ENCODE measurements at regions not wholly inside any gene's neighbourhood (a gene's known extent, or its start where the extent isn't known, plus 50 kb on each side); places are given as distances from the start of the nearest gene placed in this dataset.
A peak's percentile ranks its signal among the peaks of the same experiment; 100 is the strongest.

- TF ChIP-seq, protein P1, sequence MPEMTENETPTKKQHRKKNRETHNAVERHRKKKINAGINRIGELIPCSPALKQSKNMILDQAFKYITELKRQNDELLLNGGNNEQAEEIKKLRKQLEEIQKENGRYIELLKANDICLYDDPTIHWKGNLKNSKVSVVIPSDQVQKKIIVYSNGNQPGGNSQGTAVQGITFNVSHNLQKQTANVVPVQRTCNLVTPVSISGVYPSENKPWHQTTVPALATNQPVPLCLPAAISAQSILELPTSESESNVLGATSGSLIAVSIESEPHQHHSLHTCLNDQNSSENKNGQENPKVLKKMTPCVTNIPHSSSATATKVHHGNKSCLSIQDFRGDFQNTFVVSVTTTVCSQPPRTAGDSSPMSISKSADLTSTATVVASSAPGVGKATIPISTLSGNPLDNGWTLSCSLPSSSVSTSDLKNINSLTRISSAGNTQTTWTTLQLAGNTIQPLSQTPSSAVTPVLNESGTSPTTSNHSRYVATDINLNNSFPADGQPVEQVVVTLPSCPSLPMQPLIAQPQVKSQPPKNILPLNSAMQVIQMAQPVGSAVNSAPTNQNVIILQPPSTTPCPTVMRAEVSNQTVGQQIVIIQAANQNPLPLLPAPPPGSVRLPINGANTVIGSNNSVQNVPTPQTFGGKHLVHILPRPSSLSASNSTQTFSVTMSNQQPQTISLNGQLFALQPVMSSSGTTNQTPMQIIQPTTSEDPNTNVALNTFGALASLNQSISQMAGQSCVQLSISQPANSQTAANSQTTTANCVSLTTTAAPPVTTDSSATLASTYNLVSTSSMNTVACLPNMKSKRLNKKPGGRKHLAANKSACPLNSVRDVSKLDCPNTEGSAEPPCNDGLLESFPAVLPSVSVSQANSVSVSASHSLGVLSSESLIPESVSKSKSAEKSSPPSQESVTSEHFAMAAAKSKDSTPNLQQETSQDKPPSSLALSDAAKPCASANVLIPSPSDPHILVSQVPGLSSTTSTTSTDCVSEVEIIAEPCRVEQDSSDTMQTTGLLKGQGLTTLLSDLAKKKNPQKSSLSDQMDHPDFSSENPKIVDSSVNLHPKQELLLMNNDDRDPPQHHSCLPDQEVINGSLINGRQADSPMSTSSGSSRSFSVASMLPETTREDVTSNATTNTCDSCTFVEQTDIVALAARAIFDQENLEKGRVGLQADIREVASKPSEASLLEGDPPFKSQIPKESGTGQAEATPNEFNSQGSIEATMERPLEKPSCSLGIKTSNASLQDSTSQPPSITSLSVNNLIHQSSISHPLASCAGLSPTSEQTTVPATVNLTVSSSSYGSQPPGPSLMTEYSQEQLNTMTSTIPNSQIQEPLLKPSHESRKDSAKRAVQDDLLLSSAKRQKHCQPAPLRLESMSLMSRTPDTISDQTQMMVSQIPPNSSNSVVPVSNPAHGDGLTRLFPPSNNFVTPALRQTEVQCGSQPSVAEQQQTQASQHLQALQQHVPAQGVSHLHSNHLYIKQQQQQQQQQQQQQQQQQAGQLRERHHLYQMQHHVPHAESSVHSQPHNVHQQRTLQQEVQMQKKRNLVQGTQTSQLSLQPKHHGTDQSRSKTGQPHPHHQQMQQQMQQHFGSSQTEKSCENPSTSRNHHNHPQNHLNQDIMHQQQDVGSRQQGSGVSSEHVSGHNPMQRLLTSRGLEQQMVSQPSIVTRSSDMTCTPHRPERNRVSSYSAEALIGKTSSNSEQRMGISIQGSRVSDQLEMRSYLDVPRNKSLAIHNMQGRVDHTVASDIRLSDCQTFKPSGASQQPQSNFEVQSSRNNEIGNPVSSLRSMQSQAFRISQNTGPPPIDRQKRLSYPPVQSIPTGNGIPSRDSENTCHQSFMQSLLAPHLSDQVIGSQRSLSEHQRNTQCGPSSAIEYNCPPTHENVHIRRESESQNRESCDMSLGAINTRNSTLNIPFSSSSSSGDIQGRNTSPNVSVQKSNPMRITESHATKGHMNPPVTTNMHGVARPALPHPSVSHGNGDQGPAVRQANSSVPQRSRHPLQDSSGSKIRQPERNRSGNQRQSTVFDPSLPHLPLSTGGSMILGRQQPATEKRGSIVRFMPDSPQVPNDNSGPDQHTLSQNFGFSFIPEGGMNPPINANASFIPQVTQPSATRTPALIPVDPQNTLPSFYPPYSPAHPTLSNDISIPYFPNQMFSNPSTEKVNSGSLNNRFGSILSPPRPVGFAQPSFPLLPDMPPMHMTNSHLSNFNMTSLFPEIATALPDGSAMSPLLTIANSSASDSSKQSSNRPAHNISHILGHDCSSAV (CRISPR knock-in tag; IDR thresholded peaks at IDR 0.05; ENCODE audit: borderline replicate concordance) = no peak
- TF ChIP-seq ISL2 (CRISPR knock-in tag; IDR thresholded peaks at IDR 0.05) (0 out of 2 replicates have a peak, but pooled peaks have one; percentile 28), ZNF121 (CRISPR knock-in tag; IDR thresholded peaks at IDR 0.05) (no peak), ZNF292 (CRISPR knock-in tag; IDR thresholded peaks at IDR 0.05; ENCODE audit: borderline replicate concordance, low read depth) (no peak), ZMYM4 (CRISPR knock-in tag; IDR thresholded peaks at IDR 0.05) (no peak), PPARG (CRISPR knock-in tag; conservative IDR thresholded peaks at IDR 0.05) (0 out of 2 replicates have a peak, but pooled peaks have one; percentile 23), KMT2A (CRISPR knock-in tag; IDR thresholded peaks at IDR 0.05) (no peak), SOX5 (CRISPR knock-in tag; IDR thresholded peaks at IDR 0.05; ENCODE audit: borderline replicate concordance) (peak; percentile 68; the same call in 1 of the 2 replicates), MED1 (CRISPR knock-in tag; IDR thresholded peaks at IDR 0.05) (peak; percentile 68), TOE1 (CRISPR knock-in tag; IDR thresholded peaks at IDR 0.05) (no peak), MEIS1 (CRISPR knock-in tag; IDR thresholded peaks at IDR 0.05; ENCODE audit: borderline replicate concordance) (no peak), NR2F2 (IDR thresholded peaks at IDR 0.05; ENCODE audit: borderline replicate concordance, low read depth) (no peak), ZBTB8A (CRISPR knock-in tag; IDR thresholded peaks at IDR 0.05; ENCODE audit: borderline replicate concordance, low read depth) (no peak), KAT7 (CRISPR knock-in tag; IDR thresholded peaks at IDR 0.05; ENCODE audit: borderline replicate concordance) (no peak), ZSCAN9 (CRISPR knock-in tag; IDR thresholded peaks at IDR 0.05; ENCODE audit: borderline replicate concordance) (0 out of 2 replicates have a peak, but pooled peaks have one; percentile 34), SMAD3 (CRISPR knock-in tag; IDR thresholded peaks at IDR 0.05) (no peak), IRF2 (CRISPR knock-in tag; IDR thresholded peaks at IDR 0.05) (no peak)
- TF ChIP-seq, protein P2, sequence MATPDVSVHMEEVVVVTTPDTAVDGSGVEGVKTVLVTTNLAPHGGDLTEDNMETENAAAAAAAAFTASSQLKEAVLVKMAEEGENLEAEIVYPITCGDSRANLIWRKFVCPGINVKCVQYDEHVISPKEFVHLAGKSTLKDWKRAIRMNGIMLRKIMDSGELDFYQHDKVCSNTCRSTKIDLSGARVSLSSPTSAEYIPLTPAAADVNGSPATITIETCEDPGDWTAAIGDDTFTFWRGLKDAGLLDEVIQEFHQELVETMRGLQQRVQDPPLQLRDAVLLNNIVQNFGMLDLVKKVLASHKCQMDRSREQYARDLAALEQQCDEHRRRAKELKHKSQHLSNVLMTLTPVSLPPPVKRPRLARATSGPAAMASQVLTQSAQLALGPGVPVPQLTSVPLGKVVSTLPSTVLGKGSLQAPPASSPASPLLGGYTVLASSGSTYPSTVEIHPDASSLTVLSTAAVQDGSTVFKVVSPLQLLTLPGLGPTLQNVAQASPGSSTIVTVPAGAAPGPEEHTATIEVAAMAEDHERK (CRISPR knock-in tag; IDR thresholded peaks at IDR 0.05; ENCODE audit: low read depth) = no peak
- TF ChIP-seq, protein P3, sequence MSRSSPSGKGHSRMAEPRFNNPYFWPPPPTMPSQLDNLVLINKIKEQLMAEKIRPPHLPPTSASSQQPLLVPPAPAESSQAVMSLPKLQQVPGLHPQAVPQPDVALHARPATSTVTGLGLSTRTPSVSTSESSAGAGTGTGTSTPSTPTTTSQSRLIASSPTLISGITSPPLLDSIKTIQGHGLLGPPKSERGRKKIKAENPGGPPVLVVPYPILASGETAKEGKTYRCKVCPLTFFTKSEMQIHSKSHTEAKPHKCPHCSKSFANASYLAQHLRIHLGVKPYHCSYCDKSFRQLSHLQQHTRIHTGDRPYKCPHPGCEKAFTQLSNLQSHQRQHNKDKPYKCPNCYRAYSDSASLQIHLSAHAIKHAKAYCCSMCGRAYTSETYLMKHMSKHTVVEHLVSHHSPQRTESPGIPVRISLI (CRISPR knock-in tag; IDR thresholded peaks at IDR 0.05; ENCODE audit: borderline replicate concordance) = peak; percentile 35; the same call in 1 of the 2 replicates
- TF ChIP-seq, protein P4, sequence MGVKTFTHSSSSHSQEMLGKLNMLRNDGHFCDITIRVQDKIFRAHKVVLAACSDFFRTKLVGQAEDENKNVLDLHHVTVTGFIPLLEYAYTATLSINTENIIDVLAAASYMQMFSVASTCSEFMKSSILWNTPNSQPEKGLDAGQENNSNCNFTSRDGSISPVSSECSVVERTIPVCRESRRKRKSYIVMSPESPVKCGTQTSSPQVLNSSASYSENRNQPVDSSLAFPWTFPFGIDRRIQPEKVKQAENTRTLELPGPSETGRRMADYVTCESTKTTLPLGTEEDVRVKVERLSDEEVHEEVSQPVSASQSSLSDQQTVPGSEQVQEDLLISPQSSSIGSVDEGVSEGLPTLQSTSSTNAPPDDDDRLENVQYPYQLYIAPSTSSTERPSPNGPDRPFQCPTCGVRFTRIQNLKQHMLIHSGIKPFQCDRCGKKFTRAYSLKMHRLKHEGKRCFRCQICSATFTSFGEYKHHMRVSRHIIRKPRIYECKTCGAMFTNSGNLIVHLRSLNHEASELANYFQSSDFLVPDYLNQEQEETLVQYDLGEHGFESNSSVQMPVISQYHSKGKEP (CRISPR knock-in tag; IDR thresholded peaks at IDR 0.05) = no peak
Observed at GRCh38 chr22:48993655-48994054, 834.0 kb downstream of the BRD1 start (continued).

Data from HepG2 (cell line).